GM18907 (cell line): ENCODE measurements at regions not wholly inside any gene's neighbourhood (a gene's known extent, or its start where the extent isn't known, plus 50 kb on each side); places are given as distances from the start of the nearest gene placed in this dataset.

Experiments used
- ATAC-seq: cut with Tn5 transposase; IDR thresholded peaks from one replicate; pipeline ENCODE4 v1.9.1; 2021; ENCODE audit warnings: mild to moderate bottlenecking, moderate library complexity; ENCODE audit not compliant: unreplicated experiment

- ATAC-seq: no peak
Observed at GRCh38 chr1:87715052-87715451, 386.4 kb downstream of the LMO4 start.

- ATAC-seq: no peak
Observed at GRCh38 chr1:87715471-87715870, 386.8 kb downstream of the LMO4 start.

GRCh38 chr1:87717157-87717670 lies 388.5 kb downstream of the LMO4 start:
- ATAC-seq: no peak

- ATAC-seq: no peak
Observed at GRCh38 chr1:87718241-87718950, 389.7 kb downstream of the LMO4 start.

GRCh38 chr1:87719658-87720057 lies 391.0 kb downstream of the LMO4 start:
- ATAC-seq: no peak

- ATAC-seq: no peak
Observed at GRCh38 chr1:87720561-87720960, 391.9 kb downstream of the LMO4 start.

- ATAC-seq: no peak
Observed at GRCh38 chr1:87723193-87723592, 394.5 kb downstream of the LMO4 start.

GRCh38 chr1:87728169-87728568 lies 399.5 kb downstream of the LMO4 start:
- ATAC-seq: no peak

GRCh38 chr1:87730274-87731216 lies 401.9 kb downstream of the LMO4 start:
- ATAC-seq: no peak

GRCh38 chr1:87733386-87733785 lies 404.7 kb downstream of the LMO4 start:
- ATAC-seq: no peak

GRCh38 chr1:87735750-87736149 lies 407.1 kb downstream of the LMO4 start:
- no peak for ATAC-seq

GRCh38 chr1:87739141-87739540 lies 410.5 kb downstream of the LMO4 start:
- no peak for ATAC-seq

GRCh38 chr1:87739704-87740103 lies 411.0 kb downstream of the LMO4 start:
- ATAC-seq: no peak

GRCh38 chr1:87743256-87743655 lies 414.6 kb downstream of the LMO4 start:
- ATAC-seq: no peak

GRCh38 chr1:87744056-87744455 lies 415.4 kb downstream of the LMO4 start:
- no peak for ATAC-seq

GRCh38 chr1:87744763-87745162 lies 416.1 kb downstream of the LMO4 start:
- ATAC-seq: no peak

GRCh38 chr1:87753366-87753765 lies 424.7 kb downstream of the LMO4 start:
- ATAC-seq: no peak

GRCh38 chr1:87754139-87754538 lies 425.5 kb downstream of the LMO4 start:
- no peak for ATAC-seq

GRCh38 chr1:87757676-87758075 lies 429.0 kb downstream of the LMO4 start:
- no peak for ATAC-seq

- ATAC-seq: no peak
Observed at GRCh38 chr1:87759421-87760087, 430.9 kb downstream of the LMO4 start.

GRCh38 chr1:87760155-87760554 lies 431.5 kb downstream of the LMO4 start:
- ATAC-seq: no peak
